ENCODE measurements at regions not wholly inside any gene's neighbourhood (a gene's known extent, or its start where the extent isn't known, plus 50 kb on each side); places are given as distances from the start of the nearest gene placed in this dataset.

DNA sequence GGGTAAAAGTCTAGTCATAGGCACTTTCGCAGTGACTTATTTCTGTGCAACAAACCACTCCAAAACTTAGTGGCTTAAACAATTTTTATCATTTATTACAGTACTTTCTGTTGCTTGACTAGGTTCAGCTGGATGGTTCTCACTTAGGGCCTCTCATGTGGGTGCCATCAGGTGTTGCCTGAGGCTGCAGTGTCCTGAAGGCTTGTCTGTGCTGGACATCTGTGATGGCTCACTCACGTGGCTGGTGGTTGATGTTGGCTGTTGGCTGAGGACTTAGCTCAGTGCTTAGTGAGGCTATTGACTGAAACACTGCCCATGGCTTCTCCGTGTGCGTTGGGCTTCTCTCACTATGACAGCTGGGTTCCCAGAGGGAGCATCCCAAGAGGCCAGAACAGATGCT, 81.4 kb upstream of the GCFC2 start:
- no peak for DNase-seq

GRCh38 chr2:75790814-75791467, 80.2 kb upstream of the GCFC2 start:
- DNase-seq, result no peak

DNA sequence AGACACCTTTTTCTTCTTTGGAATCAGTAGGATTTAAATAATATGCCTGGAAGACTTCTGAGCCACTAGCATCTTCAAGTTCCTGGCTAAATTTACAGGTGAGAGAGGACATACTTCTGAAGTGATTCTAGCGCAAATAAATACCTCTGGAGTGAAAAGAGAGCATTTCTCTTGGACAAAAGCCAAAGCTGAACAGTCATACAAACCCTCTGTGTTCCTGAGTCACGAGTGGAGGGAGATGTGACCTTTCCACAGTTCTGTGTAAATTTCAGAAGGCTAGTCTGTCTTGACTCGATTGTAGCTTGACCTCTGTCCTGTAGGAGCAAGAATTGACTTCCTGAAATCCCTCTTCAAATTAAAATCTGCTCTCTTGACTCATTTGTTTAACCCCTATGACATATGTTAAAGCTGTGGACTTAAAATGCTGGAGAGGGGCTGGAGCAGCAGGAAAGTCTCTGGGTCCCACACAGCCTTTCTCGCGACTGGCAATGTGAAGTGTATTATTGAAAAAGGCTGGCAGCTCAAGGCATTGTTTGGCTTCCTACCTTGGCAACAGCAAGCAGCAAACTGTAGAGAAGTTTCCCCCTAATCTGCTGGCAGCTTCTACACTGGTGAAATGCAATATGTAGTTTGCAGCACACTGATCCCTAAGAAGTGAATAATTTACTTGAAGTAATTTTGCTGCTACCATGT, 79.6 kb upstream of the GCFC2 start:
- no peak for DNase-seq

GRCh38 chr2:75788902-75789301, 78.2 kb upstream of the GCFC2 start:
- DNase-seq, result no peak

DNA sequence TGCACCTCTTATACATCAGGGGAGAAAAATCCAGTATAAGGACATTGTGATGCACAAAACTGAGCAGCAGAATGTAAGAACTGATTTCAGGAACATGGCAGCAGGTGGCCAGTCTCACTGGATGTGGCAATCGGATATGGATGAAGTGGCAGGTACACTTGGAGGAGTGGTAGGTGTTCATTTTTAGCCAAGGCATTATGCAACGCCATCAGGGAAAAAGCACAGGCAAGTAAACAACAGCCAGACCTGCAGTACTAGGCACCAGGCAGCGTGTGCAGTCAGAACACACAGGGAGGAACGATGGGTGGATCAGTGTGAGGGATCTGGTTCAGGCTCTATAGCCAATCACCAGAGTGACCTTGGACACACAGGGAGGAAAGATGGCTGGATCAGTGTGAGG, 77.4 kb upstream of the GCFC2 start:
- no peak for DNase-seq

GRCh38 chr2:75787532-75788132, 76.9 kb upstream of the GCFC2 start:
- DNase-seq, result no peak

- no peak for DNase-seq
Measured at GRCh38 chr2:75775311-75775823, 64.7 kb upstream of the GCFC2 start.

DNA sequence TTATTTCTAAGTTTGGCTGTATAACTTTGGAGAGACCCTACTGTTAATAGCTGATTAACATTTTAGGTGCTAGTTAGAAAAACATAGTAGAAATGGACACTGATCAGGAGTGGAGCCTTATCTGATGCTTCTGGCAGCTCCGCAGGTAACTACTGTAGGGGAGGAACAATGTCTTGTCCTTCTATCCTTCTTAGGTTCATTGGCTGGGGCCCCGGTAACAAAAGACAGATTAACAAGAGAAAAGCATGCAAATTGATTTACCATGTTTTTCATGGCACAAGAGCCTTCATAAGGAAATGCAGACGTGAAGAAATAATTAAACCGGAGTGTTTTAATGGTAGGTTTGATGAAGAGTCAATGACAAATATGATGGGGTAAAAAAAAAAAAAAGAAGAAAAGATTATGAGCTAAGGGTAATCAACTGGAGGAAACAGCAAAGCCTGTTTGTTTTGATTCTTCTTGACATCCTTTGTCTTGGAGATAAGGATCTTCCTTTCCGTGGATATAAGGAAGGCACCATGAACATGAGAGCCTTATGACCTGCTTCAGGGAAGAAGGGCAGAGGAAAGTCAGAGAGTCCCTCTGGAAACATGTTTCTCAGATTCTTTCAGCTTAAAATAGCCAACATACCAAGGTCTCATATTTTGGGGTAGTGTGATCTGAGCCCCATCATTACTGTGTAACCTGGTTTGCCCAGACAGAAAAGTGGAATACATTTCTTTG, 62.4 kb upstream of the GCFC2 start:
- DNase-seq, result no peak

- DNase-seq, result no peak
Measured at GRCh38 chr2:75765798-75766197, 55.1 kb upstream of the GCFC2 start.

GRCh38 chr2:75764611-75765010, 53.9 kb upstream of the GCFC2 start:
- DNase-seq, result no peak

Measured in NCI-H187 (cell line).